ENCODE measurements at regions not wholly inside any gene's neighbourhood (a gene's known extent, or its start where the extent isn't known, plus 50 kb on each side); places are given as distances from the start of the nearest gene placed in this dataset.

GRCh38 chr7:28231176-28231575, 50.6 kb upstream of the JAZF1 start:
- Mint-ChIP-seq H3K4me3 (no peak overlapping the region), H3K27me3 (peaks cover 52% of the 10 kb centered on the region), H3K4me1 (ENCODE audit: low read depth) (no peaks in the 10 kb centered on the region), H3K27ac (no peak overlapping the region), H3K36me3 (ENCODE audit: low read depth) (no peaks in the 10 kb centered on the region), H3K9me3 (no peaks in the 10 kb centered on the region)
- DNase-seq = no peak

GRCh38 chr7:28236560-28236959, 56.0 kb upstream of the JAZF1 start:
- Mint-ChIP-seq H3K4me1 (ENCODE audit: low read depth) (peaks cover 11% of the 10 kb centered on the region), H3K9me3 (no peaks in the 10 kb centered on the region), H3K27ac (no peak overlapping the region), H3K4me3 (no peak overlapping the region), H3K36me3 (ENCODE audit: low read depth) (no peaks in the 10 kb centered on the region), H3K27me3 (peaks cover 71% of the 10 kb centered on the region)
- no peak for DNase-seq

- H3K4me3 Mint-ChIP-seq = no peak overlapping the region
- no peaks in the 10 kb centered on the region for H3K36me3 Mint-ChIP-seq (ENCODE audit: low read depth)
- no peak for DNase-seq
- no peaks in the 10 kb centered on the region for H3K9me3 Mint-ChIP-seq
- H3K27ac Mint-ChIP-seq = no peak overlapping the region
- peaks cover 71% of the 10 kb centered on the region for H3K27me3 Mint-ChIP-seq
- H3K4me1 Mint-ChIP-seq (ENCODE audit: low read depth) = peaks cover 11% of the 10 kb centered on the region
Measured at GRCh38 chr7:28237363-28237762, 56.8 kb upstream of the JAZF1 start.

- H3K36me3 Mint-ChIP-seq (ENCODE audit: low read depth) = no peaks in the 10 kb centered on the region
- DNase-seq = peak; percentile 33
- H3K27ac Mint-ChIP-seq = peak overlapping the region; percentile 85
- no peaks in the 10 kb centered on the region for H3K9me3 Mint-ChIP-seq
- peaks cover 67% of the 10 kb centered on the region for H3K27me3 Mint-ChIP-seq
- H3K4me3 Mint-ChIP-seq = no peak overlapping the region
- peaks cover 11% of the 10 kb centered on the region for H3K4me1 Mint-ChIP-seq (ENCODE audit: low read depth)
Measured at GRCh38 chr7:28239823-28240204, 59.2 kb upstream of the JAZF1 start.

GRCh38 chr7:28240481-28240880, 59.9 kb upstream of the JAZF1 start:
- Mint-ChIP-seq H3K36me3 (ENCODE audit: low read depth) (no peaks in the 10 kb centered on the region), H3K9me3 (no peaks in the 10 kb centered on the region), H3K27ac (no peak overlapping the region), H3K27me3 (peaks cover 61% of the 10 kb centered on the region), H3K4me1 (ENCODE audit: low read depth) (peaks cover 11% of the 10 kb centered on the region), H3K4me3 (no peak overlapping the region)
- DNase-seq = no peak

GRCh38 chr7:28243861-28244260, 63.3 kb upstream of the JAZF1 start:
- Mint-ChIP-seq H3K4me1 (ENCODE audit: low read depth) (peaks cover 11% of the 10 kb centered on the region), H3K27ac (no peak overlapping the region), H3K27me3 (peaks cover 47% of the 10 kb centered on the region), H3K36me3 (ENCODE audit: low read depth) (no peaks in the 10 kb centered on the region), H3K4me3 (no peak overlapping the region), H3K9me3 (peaks cover 1% of the 10 kb centered on the region)
- no peak for DNase-seq

GRCh38 chr7:28245123-28245878, 64.7 kb upstream of the JAZF1 start:
- Mint-ChIP-seq H3K27ac (no peak overlapping the region), H3K4me1 (ENCODE audit: low read depth) (peaks cover 1% of the 10 kb centered on the region), H3K36me3 (ENCODE audit: low read depth) (no peaks in the 10 kb centered on the region), H3K4me3 (no peak overlapping the region), H3K27me3 (peaks cover 51% of the 10 kb centered on the region), H3K9me3 (peaks cover 6% of the 10 kb centered on the region)
- no peak for DNase-seq

GRCh38 chr7:28246921-28247461, 66.4 kb upstream of the JAZF1 start:
- no peak overlapping the region for H3K27ac Mint-ChIP-seq
- H3K27me3 Mint-ChIP-seq = peaks cover 44% of the 10 kb centered on the region
- H3K4me3 Mint-ChIP-seq = no peak overlapping the region
- no peaks in the 10 kb centered on the region for H3K36me3 Mint-ChIP-seq (ENCODE audit: low read depth)
- no peaks in the 10 kb centered on the region for H3K4me1 Mint-ChIP-seq (ENCODE audit: low read depth)
- DNase-seq = no peak
- peaks cover 6% of the 10 kb centered on the region for H3K9me3 Mint-ChIP-seq

GRCh38 chr7:28258240-28258639, 77.6 kb upstream of the JAZF1 start:
- peaks cover 58% of the 10 kb centered on the region for H3K27me3 Mint-ChIP-seq
- no peak for DNase-seq
- no peaks in the 10 kb centered on the region for H3K4me1 Mint-ChIP-seq (ENCODE audit: low read depth)
- H3K27ac Mint-ChIP-seq = no peak overlapping the region
- H3K36me3 Mint-ChIP-seq (ENCODE audit: low read depth) = no peaks in the 10 kb centered on the region
- peaks cover 2% of the 10 kb centered on the region for H3K9me3 Mint-ChIP-seq
- no peak overlapping the region for H3K4me3 Mint-ChIP-seq

- no peak overlapping the region for H3K4me3 Mint-ChIP-seq
- H3K27ac Mint-ChIP-seq = no peak overlapping the region
Measured at GRCh38 chr7:28260969-28261368, 80.4 kb upstream of the JAZF1 start.

GRCh38 chr7:28263622-28264271, 83.2 kb upstream of the JAZF1 start:
- no peak overlapping the region for H3K4me3 Mint-ChIP-seq
- peaks cover 6% of the 10 kb centered on the region for H3K4me1 Mint-ChIP-seq (ENCODE audit: low read depth)
- H3K36me3 Mint-ChIP-seq (ENCODE audit: low read depth) = no peaks in the 10 kb centered on the region
- H3K27me3 Mint-ChIP-seq = peaks cover 78% of the 10 kb centered on the region
- no peak for DNase-seq
- H3K9me3 Mint-ChIP-seq = no peaks in the 10 kb centered on the region
- no peak overlapping the region for H3K27ac Mint-ChIP-seq

More at GRCh38 chr7:28260969-28261368, 80.4 kb upstream of the JAZF1 start:
- no peak for DNase-seq
- Mint-ChIP-seq H3K9me3 (peaks cover 2% of the 10 kb centered on the region), H3K27me3 (peaks cover 72% of the 10 kb centered on the region), H3K36me3 (ENCODE audit: low read depth) (no peaks in the 10 kb centered on the region), H3K4me1 (ENCODE audit: low read depth) (no peaks in the 10 kb centered on the region)

GRCh38 chr7:28266402-28266801, 85.8 kb upstream of the JAZF1 start:
- no peak for DNase-seq
- Mint-ChIP-seq H3K9me3 (no peaks in the 10 kb centered on the region), H3K36me3 (ENCODE audit: low read depth) (no peaks in the 10 kb centered on the region), H3K4me1 (ENCODE audit: low read depth) (peaks cover 19% of the 10 kb centered on the region), H3K27me3 (peaks cover 82% of the 10 kb centered on the region), H3K4me3 (no peak overlapping the region), H3K27ac (no peak overlapping the region)

GRCh38 chr7:28267012-28267411, 86.4 kb upstream of the JAZF1 start:
- DNase-seq = no peak
- H3K27ac Mint-ChIP-seq = no peak overlapping the region
- peaks cover 19% of the 10 kb centered on the region for H3K4me1 Mint-ChIP-seq (ENCODE audit: low read depth)
- H3K9me3 Mint-ChIP-seq = no peaks in the 10 kb centered on the region
- no peak overlapping the region for H3K4me3 Mint-ChIP-seq
- H3K36me3 Mint-ChIP-seq (ENCODE audit: low read depth) = no peaks in the 10 kb centered on the region
- peaks cover 81% of the 10 kb centered on the region for H3K27me3 Mint-ChIP-seq

- Mint-ChIP-seq H3K27ac (no peak overlapping the region), H3K36me3 (ENCODE audit: low read depth) (peaks cover 3% of the 10 kb centered on the region), H3K27me3 (peaks cover 67% of the 10 kb centered on the region), H3K4me1 (ENCODE audit: low read depth) (peaks cover 25% of the 10 kb centered on the region), H3K4me3 (no peak overlapping the region), H3K9me3 (peaks cover 3% of the 10 kb centered on the region)
- no peak for DNase-seq
Measured at GRCh38 chr7:28269700-28270361, 89.2 kb upstream of the JAZF1 start.

- H3K27me3 Mint-ChIP-seq = peaks cover 60% of the 10 kb centered on the region
- peaks cover 25% of the 10 kb centered on the region for H3K4me1 Mint-ChIP-seq (ENCODE audit: low read depth)
- no peak overlapping the region for H3K4me3 Mint-ChIP-seq
- no peak overlapping the region for H3K27ac Mint-ChIP-seq
- peaks cover 3% of the 10 kb centered on the region for H3K9me3 Mint-ChIP-seq
- peaks cover 3% of the 10 kb centered on the region for H3K36me3 Mint-ChIP-seq (ENCODE audit: low read depth)
- no peak for DNase-seq
Measured at GRCh38 chr7:28270536-28270935, 89.9 kb upstream of the JAZF1 start.
